NCI-H510A treated with DMSO at 0.1 percent for 48 hours (cell line): ENCODE measurements at regions not wholly inside any gene's neighbourhood (a gene's known extent, or its start where the extent isn't known, plus 50 kb on each side); places are given as distances from the start of the nearest gene placed in this dataset.
A peak's percentile ranks its signal among the peaks of the same experiment; 100 is the strongest.

Experiments
- DNase-seq: peaks from one replicate; lab custom pipeline; 2025; lab: John Stamatoyannopoulos, UW

DNA sequence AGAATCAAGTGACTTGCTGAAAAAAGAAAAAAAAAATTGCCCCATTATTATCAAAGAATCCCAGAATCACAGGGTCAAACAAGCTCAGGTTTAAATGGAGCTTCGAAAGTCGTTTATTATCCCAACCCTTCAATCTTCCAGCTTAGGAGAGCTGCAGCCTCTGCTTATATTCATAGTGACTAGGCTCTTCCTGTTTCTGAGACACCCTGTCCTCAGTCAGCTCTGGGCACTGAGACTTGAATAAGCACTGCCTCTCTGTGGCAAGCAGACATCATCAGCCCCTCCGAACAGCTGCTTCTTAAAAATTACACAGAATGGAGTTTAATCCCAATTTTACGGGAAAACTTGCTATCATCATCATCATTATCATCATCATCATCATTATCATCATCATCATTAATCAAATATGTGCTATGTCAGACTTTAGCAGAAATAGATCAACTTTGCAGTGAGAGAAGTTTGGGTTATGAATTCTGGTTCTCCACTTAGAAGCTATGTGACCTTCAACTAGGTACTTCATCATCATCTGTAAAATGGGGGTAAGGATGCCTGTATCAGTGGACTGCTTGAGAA, 614.0 kb upstream of the SYNCRIP start:
- no peak for DNase-seq

DNA sequence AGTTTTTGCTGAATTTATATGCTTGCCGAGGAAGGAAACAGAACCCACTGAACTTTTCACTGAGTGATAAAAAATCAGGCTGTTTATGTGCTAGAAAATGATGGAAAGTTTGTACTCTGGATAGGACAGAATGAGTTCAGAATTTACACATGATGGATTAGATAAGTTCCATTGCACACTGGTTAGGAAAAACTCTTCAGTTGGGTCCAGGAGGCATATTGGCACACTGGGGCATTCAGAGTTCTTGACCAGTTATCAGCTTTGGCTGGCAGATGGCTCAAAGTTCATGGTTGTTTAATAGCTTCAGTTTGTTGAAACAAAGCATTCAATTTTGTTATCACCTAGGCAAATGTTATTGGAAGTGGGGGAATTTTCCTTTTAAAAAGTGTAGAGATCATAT, 613.3 kb upstream of the SYNCRIP start:
- DNase-seq = no peak

DNA sequence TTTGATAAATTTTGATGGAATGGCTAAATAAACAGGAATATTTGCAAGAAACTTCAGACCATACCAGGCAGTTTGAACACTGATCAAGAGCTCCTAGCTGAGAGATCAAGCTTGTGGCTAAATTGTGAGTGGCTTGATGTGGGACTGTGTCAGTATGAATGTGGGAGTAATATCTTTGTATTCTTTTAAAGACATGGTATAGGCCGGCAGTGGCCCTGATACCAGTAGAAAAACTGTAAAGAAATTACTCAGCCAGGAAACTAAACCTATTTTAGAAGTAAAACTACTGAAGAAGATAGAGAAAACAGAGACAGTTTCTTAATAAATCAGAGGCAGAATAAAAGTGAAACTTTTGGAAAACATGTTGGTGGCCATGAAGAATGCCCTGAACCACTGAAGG, 608.4 kb upstream of the SYNCRIP start:
- DNase-seq = no peak

DNA sequence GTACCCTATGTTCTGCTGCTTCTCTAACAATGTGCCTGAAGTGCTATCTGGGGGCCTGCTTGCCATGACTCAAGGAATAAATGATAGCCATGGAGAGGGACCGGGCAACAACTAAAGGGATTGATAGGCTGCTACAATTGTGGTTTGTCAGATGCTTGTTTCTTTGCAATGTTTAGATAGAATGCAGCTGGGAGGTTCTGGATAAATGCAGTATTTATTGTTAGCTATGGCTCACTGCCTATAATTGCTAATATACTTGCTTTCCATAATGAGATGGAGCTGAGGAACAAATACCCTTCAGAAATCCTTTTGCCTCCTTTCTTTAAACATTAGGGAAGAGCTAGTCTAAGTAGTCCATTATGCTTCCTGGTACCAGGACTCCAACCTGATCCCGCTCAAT, 575.2 kb upstream of the SYNCRIP start:
- no peak for DNase-seq

DNA sequence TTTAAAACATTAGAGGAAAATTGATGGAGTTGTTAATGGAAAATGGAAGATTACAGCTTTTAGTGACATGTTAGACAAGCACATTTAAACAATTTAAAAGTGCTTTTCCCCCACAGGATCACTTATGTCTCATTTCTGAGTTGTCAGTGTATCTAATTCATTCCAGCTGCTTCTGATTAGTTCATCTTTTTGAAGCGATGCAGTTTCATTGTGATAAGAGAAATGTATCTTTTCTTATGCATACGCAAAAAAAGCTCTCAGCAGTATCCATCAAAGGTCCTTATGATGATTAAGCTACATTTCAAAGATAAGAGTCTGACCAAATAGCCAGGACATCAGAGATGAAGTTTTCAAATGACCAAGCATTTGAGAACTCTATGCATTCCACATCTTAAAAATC, 572.6 kb upstream of the SYNCRIP start:
- DNase-seq = no peak

DNA sequence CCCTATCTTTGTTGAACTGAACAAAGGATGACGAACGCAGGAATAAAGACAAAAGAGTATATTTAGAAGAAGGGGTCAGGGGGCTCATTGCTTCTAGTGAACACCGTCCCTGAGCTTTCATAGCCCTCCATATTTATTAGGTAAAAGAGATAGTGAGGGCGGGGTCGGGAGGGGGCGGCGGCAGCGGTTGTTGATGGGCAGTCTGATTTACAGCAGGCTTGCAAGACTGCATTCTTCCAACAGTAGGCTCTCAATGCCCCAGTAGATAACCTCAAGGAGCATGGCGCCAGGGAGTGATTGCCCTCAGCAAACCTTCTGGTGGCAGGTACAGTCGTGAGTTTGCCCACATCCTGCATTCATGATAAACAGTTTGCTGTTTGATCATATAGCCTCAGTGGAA, 563.3 kb upstream of the SYNCRIP start:
- DNase-seq = no peak

DNA sequence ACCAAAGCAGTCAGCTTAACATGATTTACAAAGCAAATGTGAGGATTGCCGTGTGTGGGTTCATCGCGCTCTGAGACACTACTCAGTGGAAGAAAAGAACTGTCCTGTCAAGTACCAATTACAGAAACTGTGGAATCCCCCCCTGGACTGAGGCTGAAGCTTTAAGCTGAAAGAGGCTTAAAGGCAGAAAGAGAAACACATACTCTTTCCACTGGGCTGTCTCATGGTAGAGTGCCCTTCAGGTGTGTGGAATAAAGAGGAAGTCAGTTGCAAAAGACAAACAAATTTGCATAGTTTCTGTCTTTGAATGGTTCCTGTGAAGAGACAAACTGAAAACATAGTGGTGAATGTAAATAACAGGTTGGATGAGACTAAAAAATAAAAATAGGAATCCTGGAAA, 560.4 kb upstream of the SYNCRIP start:
- DNase-seq = no peak

DNA sequence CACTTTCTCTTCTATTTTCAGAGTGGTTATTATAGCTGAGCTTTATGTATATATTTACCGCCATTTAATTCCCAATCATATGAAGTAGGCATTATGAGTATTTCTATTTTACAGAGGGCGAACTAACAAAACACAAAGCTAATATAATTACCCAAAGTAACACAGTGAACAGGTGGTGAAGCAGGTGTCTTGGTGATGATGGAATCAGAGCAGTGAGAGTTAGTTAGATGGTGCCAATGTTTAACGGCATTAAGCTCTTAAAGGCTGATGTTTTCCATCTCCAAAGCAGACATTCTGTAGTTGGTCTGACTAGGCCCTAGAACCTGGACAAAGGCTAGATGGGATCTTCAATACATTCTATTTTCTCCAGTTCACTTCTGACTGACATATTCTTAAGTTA, 551.1 kb upstream of the SYNCRIP start:
- DNase-seq = peak; percentile 7

DNA sequence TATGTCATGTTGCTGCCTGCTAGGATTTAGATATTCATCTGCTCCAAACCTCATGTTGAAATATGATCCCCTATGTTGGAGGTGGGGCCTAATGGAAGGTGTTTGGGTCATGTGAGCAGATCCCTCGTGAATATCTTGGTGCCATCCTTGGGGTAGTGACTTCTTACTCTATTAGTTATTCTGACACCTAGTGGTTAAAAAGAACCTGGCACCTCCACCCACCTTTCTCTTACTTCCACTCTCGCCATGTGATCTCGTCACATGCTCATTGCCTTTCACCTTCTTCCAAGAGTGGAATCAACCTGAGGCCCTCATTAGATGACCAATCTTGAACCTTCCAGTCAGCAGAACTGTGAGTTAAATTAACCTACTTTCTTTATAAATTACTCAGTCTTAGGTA, 549.4 kb upstream of the SYNCRIP start:
- no peak for DNase-seq

DNA sequence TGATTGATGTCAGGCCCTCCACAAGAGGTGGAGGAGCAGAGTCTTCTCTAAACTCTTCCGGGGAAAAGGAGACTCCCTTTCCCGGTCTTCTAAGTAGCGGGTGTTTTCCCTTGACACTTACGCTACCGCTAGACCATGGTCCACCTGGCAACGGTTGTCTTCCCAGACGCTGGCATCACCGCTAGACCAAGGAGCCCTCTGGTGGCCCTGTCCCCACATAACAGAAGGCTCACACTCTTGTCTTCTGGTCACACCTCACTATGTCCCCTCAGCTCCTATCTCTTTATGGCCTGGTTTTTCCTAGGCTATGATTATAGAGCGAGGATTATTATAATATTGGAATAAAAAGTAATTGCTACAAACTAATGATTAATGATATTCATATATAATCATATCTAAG, 532.5 kb upstream of the SYNCRIP start:
- DNase-seq = peak; percentile 29

DNA sequence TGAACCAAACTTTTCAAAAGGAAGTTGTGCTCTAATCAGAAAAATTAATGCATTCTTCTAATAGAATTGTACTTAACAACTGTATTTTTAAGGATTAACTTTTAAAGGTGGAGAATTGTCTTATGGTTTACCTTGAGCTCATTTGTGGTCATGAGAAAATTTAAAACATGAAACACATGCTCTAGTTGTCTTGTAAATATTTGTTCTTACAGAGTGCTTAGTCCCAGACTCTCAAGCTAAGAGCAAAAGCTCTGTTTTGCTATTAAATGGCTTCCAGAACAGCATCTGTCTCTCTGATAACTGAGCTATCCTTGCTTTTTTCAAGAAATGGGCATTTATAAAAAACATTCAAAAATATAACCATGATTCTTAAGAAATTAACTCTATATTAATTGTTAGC, 512.2 kb upstream of the SYNCRIP start:
- no peak for DNase-seq

DNA sequence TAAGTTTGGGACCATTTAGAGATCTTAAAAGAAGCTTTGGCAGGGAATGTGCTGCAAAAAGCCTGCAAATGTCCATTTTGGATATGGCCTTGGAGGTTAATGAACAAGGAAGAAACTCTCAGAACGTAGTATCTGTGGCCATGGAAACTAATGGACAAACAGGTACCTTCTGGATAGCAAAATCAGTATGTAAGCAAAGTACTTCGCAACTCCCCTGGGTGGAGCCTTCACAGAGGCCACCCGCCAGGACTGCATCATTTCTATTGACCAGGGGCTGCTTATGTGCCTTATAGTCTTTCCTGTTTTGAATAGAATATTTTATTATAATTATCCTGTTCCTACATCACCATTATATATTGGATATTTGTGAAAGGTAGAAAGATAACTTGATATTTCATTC, 510.8 kb upstream of the SYNCRIP start:
- DNase-seq = no peak

DNA sequence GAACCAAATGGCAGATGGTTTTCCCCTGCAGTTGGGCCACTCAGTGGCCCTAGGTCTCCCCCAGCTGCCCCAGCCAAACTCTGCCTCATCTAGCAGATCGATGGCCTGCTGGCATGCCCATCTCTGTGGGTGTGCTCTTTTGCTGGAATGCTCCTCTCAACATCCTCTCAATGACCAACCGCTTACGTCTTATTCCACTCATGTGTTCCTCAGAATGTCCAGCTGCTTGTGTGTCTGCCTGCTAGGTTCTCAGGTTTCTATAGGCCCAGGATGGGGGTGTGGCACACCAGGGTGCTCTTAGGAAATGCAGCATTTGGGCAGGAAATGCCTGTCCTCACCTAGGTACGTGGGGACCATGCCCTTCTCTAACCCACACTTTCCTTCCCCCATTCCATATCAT, 509.9 kb upstream of the SYNCRIP start:
- DNase-seq = no peak

DNA sequence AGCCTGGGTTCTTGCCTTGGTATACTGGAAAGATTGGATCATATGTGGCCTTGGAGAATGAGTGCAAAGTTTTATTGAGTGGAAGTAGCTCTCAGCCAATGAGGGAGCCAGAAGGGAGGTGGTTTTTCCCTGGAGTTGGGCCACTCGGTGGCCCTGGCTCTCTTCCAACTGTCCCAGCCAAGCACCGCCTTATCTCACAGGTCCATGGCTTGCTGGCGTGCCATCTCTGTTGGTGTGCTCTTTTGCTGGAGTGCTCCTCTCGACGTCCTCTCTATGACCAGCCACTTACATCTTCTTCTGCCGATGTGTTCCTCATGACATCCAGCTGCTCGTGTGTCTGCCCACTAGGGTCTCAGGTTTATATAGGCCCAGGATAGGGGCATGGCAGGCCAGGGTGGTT, 505.9 kb upstream of the SYNCRIP start:
- no peak for DNase-seq

DNA sequence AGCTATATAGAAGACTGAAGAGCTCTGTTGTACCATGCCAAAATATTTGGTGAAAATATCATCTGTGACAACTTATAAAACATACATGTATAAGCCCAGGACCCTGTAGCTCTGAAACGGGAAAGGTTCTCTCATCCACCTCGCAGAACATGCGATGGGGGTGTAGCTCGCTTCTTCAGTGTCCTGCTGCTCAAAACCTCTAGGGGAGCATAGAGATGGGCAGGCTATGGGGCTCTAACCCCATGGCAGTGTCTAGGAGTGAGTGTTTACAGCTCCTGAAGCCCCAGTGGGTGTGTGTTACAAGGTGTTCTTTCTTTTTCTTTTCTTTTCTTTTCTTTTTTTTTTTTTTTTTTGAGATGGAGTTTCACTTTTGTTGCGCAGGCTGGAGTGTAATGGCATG, 505.2 kb upstream of the SYNCRIP start:
- no peak for DNase-seq

DNA sequence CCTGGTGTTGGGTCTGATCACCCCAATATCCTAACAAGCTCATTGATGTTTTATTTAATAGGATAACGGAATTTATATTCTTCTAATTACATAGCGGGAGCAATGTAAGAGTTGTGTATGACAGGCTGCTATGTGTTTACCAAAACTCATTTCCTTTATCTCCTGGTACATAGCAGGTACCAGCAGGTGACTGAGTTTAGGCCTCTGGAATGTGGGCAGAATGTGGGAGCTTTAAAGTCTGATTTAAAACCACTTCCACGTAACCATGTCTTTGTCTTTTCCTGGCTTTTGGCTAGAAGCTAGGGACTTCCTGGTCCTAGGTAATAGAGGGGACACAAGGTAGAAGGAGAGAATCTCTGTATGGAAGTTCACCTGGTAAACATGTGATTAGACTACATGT, 504.6 kb upstream of the SYNCRIP start:
- DNase-seq = no peak

DNA sequence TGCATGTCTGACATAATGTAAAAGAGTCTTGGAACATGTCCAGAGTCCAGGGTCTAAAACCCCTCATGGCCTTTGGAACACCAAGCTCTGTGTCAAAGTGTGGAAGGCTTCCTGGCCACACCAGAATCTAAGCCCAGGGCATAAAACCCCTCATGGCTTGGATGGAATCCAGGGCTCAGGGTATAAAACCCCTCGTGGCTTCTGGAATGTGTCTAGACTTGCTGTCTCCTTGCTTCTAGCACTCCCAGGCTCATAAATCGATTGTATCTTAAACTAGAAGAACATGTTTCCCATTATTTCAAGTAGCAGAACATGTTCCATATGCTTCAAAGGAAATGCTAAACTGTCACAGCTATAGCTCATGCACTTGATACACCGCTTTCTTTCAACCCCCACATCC, 504.1 kb upstream of the SYNCRIP start:
- DNase-seq = peak; percentile 11

DNA sequence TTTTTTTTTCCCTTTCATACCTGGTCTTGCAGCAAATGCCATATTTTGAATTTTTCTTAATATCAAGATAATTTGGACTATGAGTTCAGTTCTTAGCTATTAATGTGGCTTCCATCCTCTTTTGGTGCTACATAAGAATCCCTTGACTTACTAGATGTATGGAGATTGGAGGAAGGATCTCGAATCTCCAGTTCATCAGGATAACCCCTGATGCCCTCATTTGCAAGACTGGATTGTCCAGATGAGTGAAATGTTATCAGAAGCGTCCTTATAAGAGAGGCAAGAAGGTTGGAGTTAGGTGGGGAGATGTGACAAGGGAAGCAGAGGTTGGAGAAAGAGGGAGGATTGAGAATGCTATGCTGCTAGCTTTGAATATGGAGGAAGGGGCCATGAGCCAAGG, 499.6 kb upstream of the SYNCRIP start:
- DNase-seq = no peak

DNA sequence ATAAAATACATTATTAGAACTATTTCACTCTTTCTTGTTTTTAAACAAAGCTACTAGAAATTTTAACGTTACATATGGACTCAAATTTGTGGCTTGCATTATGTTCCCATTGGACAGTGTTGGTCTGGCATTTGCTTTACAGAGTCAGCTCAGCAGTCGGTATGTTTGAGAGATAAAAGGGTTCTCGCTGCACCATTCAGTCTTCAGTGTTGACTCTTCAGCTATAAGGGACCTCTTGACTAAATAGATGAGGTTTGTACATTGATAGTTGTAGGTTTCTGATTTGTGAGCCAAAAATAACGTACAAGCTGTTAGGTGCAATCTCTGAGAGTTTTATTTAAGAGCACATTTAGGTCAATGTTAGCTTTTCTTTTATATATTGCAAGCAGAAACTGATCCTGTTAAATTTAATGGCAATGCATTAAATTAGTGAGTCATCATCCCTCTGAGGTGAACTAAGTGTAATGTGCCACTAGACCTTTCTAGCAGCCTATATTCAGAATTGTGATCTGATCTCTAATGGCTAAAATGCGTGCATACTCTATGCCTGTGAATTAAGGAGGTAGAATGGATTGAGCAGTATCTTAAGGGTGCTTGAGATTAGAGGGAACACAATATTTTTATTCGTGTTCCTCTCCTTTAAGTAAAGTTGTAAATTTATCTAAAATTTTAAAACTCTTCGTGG, 485.6 kb upstream of the SYNCRIP start:
- DNase-seq = peak; percentile 3

DNA sequence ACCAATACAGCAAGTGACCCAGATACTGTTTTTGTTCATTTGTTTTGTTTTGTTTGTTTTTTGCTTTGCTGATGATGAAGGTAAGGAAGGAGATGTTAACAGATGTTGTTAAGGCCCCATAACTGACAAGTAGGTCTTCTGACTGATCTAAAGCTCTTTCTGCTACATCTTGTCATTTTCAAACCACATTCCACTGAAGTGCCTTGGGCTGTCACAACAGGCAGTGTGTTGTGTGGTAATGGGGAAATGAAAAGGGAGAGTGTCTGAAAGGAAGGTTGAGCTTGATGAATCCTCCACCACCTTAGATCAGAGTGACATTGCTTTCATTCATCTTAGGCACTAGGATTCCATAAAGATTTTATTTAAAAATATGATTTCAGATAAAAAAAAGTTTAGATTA, 479.4 kb upstream of the SYNCRIP start:
- DNase-seq = no peak

DNA sequence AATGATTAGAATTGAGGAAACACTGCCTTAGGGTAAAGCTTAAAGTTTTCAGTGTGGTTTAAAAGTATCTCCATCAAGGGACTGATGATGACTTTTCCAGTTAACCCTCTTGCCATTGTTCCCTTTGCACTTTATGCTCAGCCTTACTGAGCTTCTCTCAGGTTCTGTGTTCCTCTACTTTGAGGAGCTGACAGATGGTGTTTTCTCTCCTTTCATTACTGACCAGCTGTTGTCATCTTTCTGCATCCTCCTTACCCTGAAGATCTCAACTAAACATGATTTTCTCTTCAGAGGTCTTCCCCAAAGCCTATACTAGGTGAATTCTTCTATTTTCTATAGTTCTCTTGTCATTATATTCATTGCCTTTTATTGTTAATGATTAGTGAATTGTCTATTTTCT, 475.6 kb upstream of the SYNCRIP start:
- DNase-seq = no peak

DNA sequence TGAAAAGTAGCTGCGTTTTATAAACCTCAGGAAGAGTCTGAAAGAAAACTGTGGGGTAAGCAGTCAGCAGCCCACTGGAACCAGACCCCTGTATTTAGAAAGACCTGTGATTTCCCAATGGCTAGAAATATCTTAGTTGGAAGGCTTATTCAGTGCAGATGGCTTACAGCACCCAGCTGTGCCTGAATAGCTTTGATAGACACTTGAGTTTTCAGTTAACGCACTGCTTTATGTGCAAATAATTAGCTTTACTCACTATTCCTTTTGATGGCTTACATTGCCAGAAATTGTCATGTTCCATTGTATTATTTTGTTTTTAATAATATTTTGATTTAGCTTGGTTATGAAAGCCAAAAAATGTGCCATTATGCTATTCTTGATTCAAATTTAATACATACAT, 465.3 kb upstream of the SYNCRIP start:
- DNase-seq = no peak

DNA sequence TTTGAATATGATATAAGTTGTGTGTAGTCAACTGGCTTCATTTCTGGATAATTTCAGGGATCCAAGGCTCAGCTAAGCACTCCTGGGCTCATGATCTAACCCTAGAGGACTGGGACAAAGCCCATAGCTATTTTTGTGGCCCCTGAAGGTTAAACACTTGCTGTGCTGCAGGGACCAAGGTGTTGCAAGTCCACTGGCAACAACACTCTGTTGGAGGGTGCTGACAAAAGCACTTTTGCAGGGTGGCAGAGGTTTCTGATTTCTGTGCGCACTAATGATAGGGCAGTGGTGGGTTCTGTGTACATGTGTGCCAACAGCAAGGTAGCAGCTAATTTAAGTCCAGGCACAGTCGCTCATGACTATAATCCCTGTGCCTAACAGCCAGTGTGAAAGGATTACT, 445.3 kb upstream of the SYNCRIP start:
- no peak for DNase-seq

DNA sequence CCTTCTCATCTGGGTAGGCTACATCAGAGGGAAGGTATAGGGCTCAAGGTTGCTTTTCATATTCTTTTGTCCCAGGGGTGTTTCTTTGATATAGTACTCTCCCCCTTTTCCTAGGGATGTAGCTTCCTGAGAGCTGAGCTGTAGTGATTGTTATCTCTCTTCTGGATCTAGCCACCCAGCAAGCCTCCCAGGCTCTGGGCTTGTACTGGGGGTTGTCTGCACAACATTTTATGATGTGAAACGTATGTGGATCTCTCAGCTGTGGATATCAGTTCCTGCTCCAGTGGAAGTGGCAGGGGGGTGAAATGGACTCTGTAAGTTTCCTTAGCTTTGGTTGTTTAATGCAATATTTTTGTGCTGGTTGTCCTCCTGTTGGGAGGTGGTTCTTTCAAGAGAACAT, 437.3 kb upstream of the SYNCRIP start:
- DNase-seq = no peak
